ENCODE measurements at regions not wholly inside any gene's neighbourhood (a gene's known extent, or its start where the extent isn't known, plus 50 kb on each side); places are given as distances from the start of the nearest gene placed in this dataset.

DNA sequence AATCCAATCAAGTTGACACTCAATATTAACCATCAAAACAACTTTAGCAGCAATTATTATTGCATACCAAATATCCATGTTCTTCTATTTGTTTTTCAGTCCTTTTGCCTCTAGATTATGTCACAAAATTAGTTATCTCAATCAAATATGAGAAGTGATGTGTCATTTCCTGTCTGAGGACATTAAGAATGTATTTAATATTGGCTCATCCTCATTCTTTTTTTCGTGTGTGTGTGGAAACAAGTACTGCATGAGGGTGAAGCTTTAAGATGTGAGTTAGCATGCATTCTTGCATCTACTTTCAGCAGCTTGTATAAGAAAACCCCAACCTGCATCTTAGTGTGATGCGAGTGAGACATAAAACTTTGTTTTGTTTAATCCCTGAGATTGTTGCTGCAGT, 301.4 kb downstream of the GRIA2 start:
- H3K27me3 ChIP-seq (replicated peaks in 1 of 4; ENCODE audit: control extremely low read depth in 1 of 4, control insufficient read depth in 3 of 4, insufficient read depth in 4 of 4, low read length in 3 of 4) = no peaks in the 10 kb centered on the region
- Mint-ChIP-seq H3K27me3 (no peaks in the 10 kb centered on the region), H3K4me1 (no peaks in the 10 kb centered on the region), H3K27ac (no peak overlapping the region), H3K4me3 (no peak overlapping the region), H3K9me3 (ENCODE audit: insufficient read depth) (no peaks in the 10 kb centered on the region)
- H3K79me2 ChIP-seq (ENCODE audit: control insufficient read depth, insufficient read depth, low read length) = no peaks in the 10 kb centered on the region
- no peaks in the 10 kb centered on the region for H3K36me3 ChIP-seq (replicated peaks in 1 of 2; ENCODE audit: control extremely low read depth in 1 of 2, control insufficient read depth in 1 of 2, extremely low read depth in 1 of 2, insufficient read depth in 2 of 2, low read length in 1 of 2)
- WGBS (ENCODE audit: insufficient coverage) = no CpG with 5 or more reads among the region's 2 CpGs
- ChIA-PET POLR2A (no interaction called here), CTCF (no interaction called here)
- no peak overlapping the region for H3K4me3 ChIP-seq (ENCODE audit: control extremely low read depth in 1 of 5, extremely low read depth in 1 of 5, insufficient read depth in 1 of 5, low read depth in 2 of 5, low read length in 4 of 5)
- TF ChIP-seq EZH2 (IDR thresholded peaks at IDR 0.05; ENCODE audit: borderline replicate concordance, insufficient read depth, low read depth, low read length, poor library complexity, severe bottlenecking) = no peak
- TF ChIP-seq, protein P1, sequence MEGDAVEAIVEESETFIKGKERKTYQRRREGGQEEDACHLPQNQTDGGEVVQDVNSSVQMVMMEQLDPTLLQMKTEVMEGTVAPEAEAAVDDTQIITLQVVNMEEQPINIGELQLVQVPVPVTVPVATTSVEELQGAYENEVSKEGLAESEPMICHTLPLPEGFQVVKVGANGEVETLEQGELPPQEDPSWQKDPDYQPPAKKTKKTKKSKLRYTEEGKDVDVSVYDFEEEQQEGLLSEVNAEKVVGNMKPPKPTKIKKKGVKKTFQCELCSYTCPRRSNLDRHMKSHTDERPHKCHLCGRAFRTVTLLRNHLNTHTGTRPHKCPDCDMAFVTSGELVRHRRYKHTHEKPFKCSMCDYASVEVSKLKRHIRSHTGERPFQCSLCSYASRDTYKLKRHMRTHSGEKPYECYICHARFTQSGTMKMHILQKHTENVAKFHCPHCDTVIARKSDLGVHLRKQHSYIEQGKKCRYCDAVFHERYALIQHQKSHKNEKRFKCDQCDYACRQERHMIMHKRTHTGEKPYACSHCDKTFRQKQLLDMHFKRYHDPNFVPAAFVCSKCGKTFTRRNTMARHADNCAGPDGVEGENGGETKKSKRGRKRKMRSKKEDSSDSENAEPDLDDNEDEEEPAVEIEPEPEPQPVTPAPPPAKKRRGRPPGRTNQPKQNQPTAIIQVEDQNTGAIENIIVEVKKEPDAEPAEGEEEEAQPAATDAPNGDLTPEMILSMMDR (IDR thresholded peaks at IDR 0.05) = no peak
- H3K27ac ChIP-seq (ENCODE audit: low read length in 2 of 2) = no peak overlapping the region
- no peak overlapping the region for H2AFZ ChIP-seq (ENCODE audit: insufficient read depth, low read depth, low read length, poor library complexity, severe bottlenecking)
- peaks cover 0 to 3% (median 0%) of the 10 kb centered on the region in 3 donors for H3K9me3 ChIP-seq (ENCODE audit: control extremely low read depth in 1 of 3, control insufficient read depth in 2 of 3, insufficient read depth in 1 of 3, low read length in 2 of 3)
- intact Hi-C loops (cut with micrococcal nuclease) = no loop called here
- no peak overlapping the region for H3K9ac ChIP-seq (ENCODE audit: low read length)
- no peak for DNase-seq
- no peaks in the 10 kb centered on the region for H3K4me1 ChIP-seq (ENCODE audit: control insufficient read depth in 2 of 2, insufficient read depth in 2 of 2, low read length in 2 of 2)
- H4K20me1 ChIP-seq (ENCODE audit: control insufficient read depth, insufficient read depth, low read length, poor library complexity, severe bottlenecking) = no peaks in the 10 kb centered on the region
- H3K4me2 ChIP-seq (replicated peaks; ENCODE audit: low read depth, low read length, poor library complexity, severe bottlenecking) = no peak overlapping the region
- ATAC-seq (ENCODE audit: low read depth) = no peak

DNA sequence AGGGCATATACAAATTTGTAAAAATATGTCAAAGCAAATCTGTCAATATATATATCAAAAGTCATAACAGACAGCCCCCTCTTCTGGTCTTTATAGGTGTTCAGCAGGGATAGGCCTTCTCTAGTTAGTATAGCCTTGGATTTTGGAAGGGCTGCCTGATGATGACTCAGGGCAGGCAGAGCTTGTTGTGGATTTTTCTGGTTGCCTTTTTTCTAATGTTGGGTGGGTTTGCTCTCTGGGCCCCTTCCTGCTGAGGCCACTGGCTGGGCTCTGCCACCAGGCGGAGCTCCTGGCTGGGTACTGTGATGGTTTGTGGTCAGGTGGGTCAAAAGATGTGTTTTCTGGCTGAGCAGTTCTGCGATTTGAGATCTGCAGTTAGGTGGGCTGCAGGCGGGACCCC, 294.2 kb downstream of the GRIA2 start:
- Histone ChIP-seq H3K9ac (ENCODE audit: low read length) (no peak overlapping the region), H3K27me3 (replicated peaks in 1 of 4; ENCODE audit: control extremely low read depth in 1 of 4, control insufficient read depth in 3 of 4, insufficient read depth in 4 of 4, low read length in 3 of 4) (no peaks in the 10 kb centered on the region), H3K4me2 (replicated peaks; ENCODE audit: low read depth, low read length, poor library complexity, severe bottlenecking) (no peak overlapping the region), H4K20me1 (ENCODE audit: control insufficient read depth, insufficient read depth, low read length, poor library complexity, severe bottlenecking) (no peaks in the 10 kb centered on the region), H3K36me3 (replicated peaks in 1 of 2; ENCODE audit: control extremely low read depth in 1 of 2, control insufficient read depth in 1 of 2, extremely low read depth in 1 of 2, insufficient read depth in 2 of 2, low read length in 1 of 2) (no peaks in the 10 kb centered on the region), H3K27ac (ENCODE audit: low read length in 2 of 2) (no peak overlapping the region), H3K9me3 (ENCODE audit: control extremely low read depth in 1 of 3, control insufficient read depth in 2 of 3, insufficient read depth in 1 of 3, low read length in 2 of 3) (peaks cover 0 to 6% (median 0%) of the 10 kb centered on the region in 3 donors), H3K79me2 (ENCODE audit: control insufficient read depth, insufficient read depth, low read length) (no peaks in the 10 kb centered on the region), H3K4me3 (ENCODE audit: control extremely low read depth in 1 of 5, extremely low read depth in 1 of 5, insufficient read depth in 1 of 5, low read depth in 2 of 5, low read length in 4 of 5) (no peak overlapping the region), H2AFZ (ENCODE audit: insufficient read depth, low read depth, low read length, poor library complexity, severe bottlenecking) (no peak overlapping the region), H3K4me1 (ENCODE audit: control insufficient read depth in 2 of 2, insufficient read depth in 2 of 2, low read length in 2 of 2) (no peaks in the 10 kb centered on the region)
- H3K4me1 Mint-ChIP-seq = no peaks in the 10 kb centered on the region
- ATAC-seq (ENCODE audit: low read depth) = no peak
- H3K9me3 Mint-ChIP-seq (ENCODE audit: insufficient read depth) = no peaks in the 10 kb centered on the region
- ChIA-PET CTCF (no interaction called here), POLR2A (no interaction called here)
- H3K27me3 Mint-ChIP-seq = no peaks in the 10 kb centered on the region
- no peak for DNase-seq
- WGBS (ENCODE audit: insufficient coverage) = 81% methylated on average over 3 of the region's 3 CpGs
- TF ChIP-seq, protein P1 (IDR thresholded peaks at IDR 0.05) = no peak
- TF ChIP-seq EZH2 (IDR thresholded peaks at IDR 0.05; ENCODE audit: borderline replicate concordance, insufficient read depth, low read depth, low read length, poor library complexity, severe bottlenecking) = no peak
- intact Hi-C loops (cut with micrococcal nuclease) = no loop called here
- H3K4me3 Mint-ChIP-seq = no peak overlapping the region
- H3K27ac Mint-ChIP-seq = no peak overlapping the region

Measured in B cell (primary cell).